GM21447 (cell line): ENCODE measurements at regions not wholly inside any gene's neighbourhood (a gene's known extent, or its start where the extent isn't known, plus 50 kb on each side); places are given as distances from the start of the nearest gene placed in this dataset.

Source experiments
- ATAC-seq: cut with Tn5 transposase; IDR thresholded peaks from one replicate; pipeline ENCODE4 v1.9.1; 2021; ENCODE audit not compliant: unreplicated experiment

GRCh38 chr2:7900593-7900992 is 781.3 kb upstream of the ID2 start:
- no peak for ATAC-seq

DNA sequence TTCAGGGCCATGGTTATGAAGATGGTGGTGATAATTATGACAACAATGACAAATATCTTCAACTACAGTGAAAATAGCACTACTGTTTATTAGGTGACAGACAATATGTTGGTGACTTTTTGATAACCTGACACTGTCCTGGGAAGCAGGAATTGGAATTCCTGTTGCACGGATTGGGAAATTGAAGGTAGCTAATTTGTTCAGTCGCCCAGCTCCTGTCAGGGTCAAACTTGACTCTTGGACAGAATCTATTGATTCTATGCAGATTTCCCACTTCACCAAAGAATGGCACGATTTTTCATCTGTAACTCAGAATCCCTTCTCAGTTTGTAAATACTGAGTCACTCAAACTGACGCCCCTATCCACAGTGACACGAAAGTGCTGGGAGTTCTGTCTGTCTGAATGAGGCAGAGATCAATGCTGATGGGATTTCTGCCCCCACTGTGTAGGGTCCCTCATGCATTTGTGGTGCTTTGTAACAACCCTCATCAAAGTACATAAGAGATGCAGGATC is 779.5 kb upstream of the ID2 start:
- no peak for ATAC-seq

DNA sequence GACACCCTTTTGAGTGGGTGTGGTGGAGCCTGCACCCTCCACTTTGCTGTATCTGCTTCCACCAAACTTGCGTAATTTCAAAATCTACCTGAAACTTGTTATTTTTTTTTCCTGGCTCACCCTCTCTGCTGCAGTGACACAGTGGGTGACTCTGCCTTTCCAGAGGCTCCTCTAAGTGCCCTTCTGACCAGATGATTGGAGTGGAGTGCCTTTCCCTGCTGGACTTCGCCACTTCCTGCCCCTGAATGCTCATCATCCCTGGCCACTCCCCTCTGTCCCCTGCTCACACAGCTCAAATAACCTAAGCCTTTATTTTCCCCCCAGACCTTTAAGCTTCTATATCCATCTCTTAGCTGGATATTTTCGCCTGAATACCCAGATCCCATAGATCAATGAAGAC is 777.5 kb upstream of the ID2 start:
- ATAC-seq = no peak

DNA sequence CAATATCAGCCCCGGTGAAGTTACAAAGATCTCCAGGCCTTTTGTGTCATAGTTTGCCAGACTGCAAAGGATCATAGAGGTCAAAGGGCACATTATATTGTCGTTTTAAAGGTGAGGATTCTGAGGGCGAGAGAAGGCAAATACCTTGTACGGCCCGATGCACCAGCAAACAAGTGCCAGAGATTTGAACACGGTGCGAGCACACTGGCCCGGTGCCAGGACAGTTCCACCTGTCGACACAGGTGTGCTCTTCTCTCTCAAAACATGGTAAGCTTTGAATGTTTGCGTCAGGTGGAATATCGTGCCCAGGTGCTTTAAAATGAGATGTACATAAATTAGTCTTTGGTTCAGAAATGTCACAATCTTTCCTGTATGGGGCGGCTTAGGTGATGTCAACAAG is 776.1 kb upstream of the ID2 start:
- no peak for ATAC-seq

- ATAC-seq = no peak
These were observed 775.4 kb upstream of the ID2 start for GRCh38 chr2:7906431-7906830.

- no peak for ATAC-seq
These were observed 774.8 kb upstream of the ID2 start for GRCh38 chr2:7907041-7907440.

DNA sequence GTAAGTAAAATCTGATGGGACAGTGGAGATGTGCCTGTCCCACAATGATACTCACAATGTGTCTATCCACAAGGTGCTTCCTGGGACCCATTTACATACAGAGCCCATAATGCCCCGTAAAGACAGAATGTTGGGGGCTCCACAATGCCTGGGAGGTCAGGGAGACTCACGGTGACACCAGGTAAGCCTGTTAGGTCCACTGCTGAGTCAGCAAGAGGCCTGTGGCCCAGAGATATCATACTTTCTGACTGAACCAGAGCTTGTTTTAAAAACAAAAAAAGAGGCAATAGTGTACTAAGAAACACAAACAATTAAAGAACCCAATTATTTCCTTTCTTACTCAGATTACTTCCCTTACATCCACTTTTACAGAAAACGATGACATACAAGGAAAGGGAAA is 771.1 kb upstream of the ID2 start:
- no peak for ATAC-seq

DNA sequence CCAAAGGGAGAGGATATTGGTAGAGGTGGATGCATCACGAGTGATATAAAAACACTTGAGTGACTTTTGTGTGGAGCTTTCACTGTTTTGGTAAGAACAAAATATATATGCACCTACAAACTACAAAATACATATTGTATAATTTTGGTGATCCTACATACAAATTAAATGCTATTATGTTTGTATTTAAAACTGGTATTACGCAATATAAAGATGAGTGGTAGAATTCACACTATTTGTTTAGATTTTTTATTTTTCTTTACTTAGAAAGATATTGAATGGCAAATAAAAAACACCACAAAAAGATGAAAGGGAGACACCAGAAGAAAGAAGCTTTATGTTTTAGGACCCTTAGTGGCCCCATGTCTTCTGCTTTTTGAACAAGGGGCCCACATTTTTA is 770.7 kb upstream of the ID2 start:
- ATAC-seq = no peak

DNA sequence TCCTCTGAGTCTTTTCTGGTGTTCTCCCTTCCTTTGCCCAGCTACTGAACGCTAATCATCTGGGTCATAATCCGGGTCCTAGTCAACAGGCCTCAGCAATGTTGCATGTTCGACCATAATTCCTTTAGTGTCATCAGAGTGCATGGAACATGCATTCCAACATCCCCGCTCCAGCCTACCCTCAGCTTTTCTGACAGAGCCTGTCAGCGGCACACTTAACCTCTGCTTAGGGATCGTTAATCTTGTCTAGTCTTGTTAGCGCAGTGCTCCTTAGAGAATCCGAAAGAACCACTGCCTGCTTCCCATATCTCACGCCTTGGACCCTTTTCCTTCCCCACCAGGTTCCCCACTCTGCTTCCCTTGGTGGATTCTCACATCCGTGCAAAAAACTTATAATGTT is 767.9 kb upstream of the ID2 start:
- ATAC-seq = no peak

- no peak for ATAC-seq
These were observed 766.4 kb upstream of the ID2 start for GRCh38 chr2:7915302-7916091.

GRCh38 chr2:7916670-7917069 is 765.2 kb upstream of the ID2 start:
- no peak for ATAC-seq

GRCh38 chr2:7919510-7919909 is 762.3 kb upstream of the ID2 start:
- ATAC-seq = no peak

DNA sequence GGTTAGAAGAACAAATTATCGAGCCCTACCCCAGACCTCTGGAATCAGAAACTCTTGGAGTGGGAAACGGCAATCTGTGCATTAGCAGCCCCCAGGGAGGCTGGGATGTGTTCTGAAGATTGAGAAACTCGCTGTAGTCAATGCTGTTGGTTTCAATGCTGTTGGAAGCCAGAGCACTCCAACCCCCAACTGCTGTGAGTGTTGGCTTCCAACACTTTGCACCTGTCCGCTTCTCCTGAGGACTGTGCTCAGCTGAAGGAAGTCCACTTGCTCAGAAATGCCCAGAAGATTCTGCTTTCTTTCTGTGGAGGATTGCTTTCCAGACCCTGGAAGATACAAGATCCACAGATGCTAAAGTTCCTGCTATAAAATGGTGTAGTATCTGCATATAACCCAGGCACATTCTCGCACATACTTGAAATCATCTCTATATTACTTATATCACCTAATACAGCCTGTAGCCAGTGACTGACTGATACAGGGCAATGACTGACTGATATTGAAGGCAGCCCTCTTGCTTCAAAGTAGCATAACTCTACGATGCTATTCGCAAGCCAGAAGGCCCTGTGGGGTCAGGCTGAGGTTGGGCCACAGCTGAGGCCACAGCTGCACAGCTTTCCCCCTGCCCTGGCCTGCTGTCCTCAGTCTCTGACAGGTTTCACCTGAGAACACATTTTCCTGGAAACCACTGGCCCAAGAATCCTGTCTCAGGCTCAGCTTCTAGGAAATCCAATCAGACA is 757.7 kb upstream of the ID2 start:
- no peak for ATAC-seq

GRCh38 chr2:7925506-7925905 is 756.4 kb upstream of the ID2 start:
- no peak for ATAC-seq

GRCh38 chr2:7927691-7928090 is 754.2 kb upstream of the ID2 start:
- no peak for ATAC-seq

- ATAC-seq = no peak
These were observed 752.6 kb upstream of the ID2 start for GRCh38 chr2:7929281-7929680.

- no peak for ATAC-seq
These were observed 750.8 kb upstream of the ID2 start for GRCh38 chr2:7930800-7931635.

DNA sequence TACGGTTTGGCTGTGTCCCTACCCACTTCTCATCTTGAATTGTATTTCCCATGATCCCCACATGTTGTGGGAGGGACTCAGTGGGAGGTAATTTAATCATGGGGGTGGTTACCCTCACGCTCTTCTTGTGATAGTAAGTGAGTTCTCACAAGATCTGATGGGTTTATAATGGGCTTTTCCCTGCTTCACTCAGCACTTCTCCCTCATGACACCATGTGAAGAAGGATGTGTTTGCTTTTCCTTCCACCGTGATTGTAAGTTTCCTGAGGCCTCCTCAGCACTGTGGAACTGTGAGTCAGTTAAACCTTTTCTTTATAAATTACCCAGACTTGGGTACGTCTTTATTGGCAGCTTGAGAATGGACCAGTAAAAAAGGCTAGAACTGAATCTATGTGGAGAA is 750.0 kb upstream of the ID2 start:
- no peak for ATAC-seq

DNA sequence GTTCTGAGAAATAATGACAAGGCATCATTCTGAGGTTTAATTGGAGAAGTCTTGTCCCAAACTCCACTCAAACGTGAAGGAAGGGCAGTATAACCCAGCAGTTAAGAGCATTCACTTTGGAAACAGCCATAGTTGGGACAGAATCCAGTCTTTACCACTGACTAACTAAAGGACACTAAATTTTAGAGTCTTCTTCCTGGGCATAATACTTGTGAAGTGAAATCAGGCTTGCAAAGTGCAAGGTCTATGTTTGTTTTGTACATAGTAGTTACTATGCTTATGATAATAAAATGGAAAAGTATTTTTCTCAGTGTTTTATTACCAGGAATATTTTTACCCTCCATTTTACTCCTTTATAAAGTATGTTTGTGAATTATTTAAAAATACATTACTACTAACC is 748.2 kb upstream of the ID2 start:
- ATAC-seq = no peak

DNA sequence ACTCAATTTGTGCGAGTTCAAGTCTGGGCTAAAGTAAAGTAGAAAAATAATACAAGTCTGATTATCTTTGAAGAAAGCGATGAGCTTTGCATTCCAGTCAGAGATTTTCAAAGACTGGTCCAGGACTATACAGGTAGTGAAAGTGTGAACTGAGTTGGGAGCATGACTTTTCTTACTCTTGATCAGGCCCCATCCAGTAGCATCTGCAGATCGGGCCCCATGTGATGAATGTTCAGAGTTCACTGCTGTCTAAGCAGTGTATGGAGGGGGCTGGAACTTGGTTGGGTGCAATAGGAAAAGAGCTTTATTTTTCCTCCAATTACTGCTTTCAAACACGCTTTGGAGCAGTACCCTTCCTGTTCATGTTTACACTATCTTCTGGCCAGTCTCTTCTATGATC is 747.4 kb upstream of the ID2 start:
- ATAC-seq = no peak

GRCh38 chr2:7937082-7937481 is 744.8 kb upstream of the ID2 start:
- no peak for ATAC-seq

DNA sequence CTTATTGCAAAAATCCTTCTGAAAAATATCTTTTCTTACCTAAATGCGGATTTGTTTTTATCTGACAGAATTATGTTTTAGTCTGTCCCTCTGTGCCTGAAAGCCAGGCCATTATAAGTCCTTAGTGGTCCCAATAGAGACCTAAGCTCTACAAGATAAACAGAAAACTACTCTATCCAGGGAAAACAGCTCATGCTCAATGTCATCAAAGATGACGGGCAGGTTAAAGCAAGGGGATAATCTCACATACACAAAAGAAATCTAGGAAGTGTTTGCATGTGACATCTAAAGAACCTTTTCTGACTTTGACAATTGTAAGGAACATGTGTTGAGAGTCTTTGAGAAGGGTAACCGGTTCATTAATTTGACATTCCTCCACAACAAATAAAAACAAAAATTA is 741.1 kb upstream of the ID2 start:
- ATAC-seq = no peak
